OCI-LY3 (cell line): ENCODE measurements at regions not wholly inside any gene's neighbourhood (a gene's known extent, or its start where the extent isn't known, plus 50 kb on each side); places are given as distances from the start of the nearest gene placed in this dataset.

Experiments
- EZH2phosphoT487 ChIP-seq: fragments of 200-600 bp; shearing (Covaris generic); IDR thresholded peaks from 2 replicates; pipeline ENCODE4 v1.6.1; 2018; ENCODE audit warnings: antibody characterized with exemption, mixed run types, low read depth
- TF ChIP-seq, protein P1 (sequence below): fragments of 200-600, 300-600 bp; sonication (generic); IDR thresholded peaks from 2 replicates; pipeline ENCODE4 v1.5.1; 2014; ENCODE audit warnings: antibody characterized with exemption, low read length, low read depth

DNA sequence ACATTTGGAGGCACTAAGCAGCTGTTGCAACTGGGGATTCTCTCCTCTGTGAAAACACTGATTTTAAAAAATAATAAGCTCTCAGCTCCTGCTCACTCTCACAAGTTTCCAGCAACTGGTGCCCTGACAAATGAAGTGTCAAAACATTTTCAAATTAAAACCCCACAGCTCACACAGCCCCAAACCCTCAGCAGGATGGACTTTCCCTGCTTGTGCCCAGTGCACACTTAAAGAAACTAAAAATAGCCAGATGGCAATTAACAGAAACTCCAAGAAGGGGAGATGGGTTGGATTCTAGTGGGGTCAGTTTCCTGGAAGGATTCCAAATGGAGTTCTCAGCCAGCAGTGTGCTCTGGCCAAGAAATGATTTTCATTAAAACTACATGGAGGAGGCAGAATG lies 163.0 kb upstream of the PUM3 start:
- no peak for TF ChIP-seq EZH2phosphoT487
- TF ChIP-seq, protein P1, sequence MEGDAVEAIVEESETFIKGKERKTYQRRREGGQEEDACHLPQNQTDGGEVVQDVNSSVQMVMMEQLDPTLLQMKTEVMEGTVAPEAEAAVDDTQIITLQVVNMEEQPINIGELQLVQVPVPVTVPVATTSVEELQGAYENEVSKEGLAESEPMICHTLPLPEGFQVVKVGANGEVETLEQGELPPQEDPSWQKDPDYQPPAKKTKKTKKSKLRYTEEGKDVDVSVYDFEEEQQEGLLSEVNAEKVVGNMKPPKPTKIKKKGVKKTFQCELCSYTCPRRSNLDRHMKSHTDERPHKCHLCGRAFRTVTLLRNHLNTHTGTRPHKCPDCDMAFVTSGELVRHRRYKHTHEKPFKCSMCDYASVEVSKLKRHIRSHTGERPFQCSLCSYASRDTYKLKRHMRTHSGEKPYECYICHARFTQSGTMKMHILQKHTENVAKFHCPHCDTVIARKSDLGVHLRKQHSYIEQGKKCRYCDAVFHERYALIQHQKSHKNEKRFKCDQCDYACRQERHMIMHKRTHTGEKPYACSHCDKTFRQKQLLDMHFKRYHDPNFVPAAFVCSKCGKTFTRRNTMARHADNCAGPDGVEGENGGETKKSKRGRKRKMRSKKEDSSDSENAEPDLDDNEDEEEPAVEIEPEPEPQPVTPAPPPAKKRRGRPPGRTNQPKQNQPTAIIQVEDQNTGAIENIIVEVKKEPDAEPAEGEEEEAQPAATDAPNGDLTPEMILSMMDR = no peak
